ENCODE measurements at regions not wholly inside any gene's neighbourhood (a gene's known extent, or its start where the extent isn't known, plus 50 kb on each side); places are given as distances from the start of the nearest gene placed in this dataset.

DNA sequence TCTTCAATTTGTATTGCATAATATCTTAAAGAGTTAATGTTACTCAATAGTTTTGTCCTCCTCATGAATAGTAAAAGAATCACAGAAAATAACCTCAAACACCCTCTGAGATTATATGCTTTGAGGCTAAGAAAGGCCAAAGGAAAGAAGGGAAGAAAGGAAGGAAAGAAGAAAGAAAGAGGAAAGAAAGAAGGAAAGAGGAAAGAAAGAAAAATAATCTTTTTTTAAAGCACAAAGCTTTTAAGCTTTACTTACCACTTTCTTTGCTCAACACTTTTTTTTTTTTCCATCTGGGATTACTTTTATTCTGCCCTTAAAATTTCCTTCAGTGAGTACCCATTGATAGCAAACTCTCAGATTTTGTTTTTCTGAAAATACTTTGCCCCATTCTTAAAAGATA is 369.1 kb downstream of the FGF9 start:
- H2AK5ac ChIP-seq (ENCODE audit: low read depth, low read length): no peak overlapping the region
- H3K36me3 ChIP-seq (ENCODE audit: control insufficient read depth, insufficient read depth, low read length): no peaks in the 10 kb centered on the region
- no peak overlapping the region for H3K23ac ChIP-seq (ENCODE audit: low read depth, low read length)
- no peak overlapping the region for H3K18ac ChIP-seq (ENCODE audit: low read depth, low read length)
- no peaks in the 10 kb centered on the region for H3K4me1 ChIP-seq (ENCODE audit: control insufficient read depth, insufficient read depth, low read length)
- H4K5ac ChIP-seq (ENCODE audit: low read depth, low read length): no peak overlapping the region
- dilution Hi-C loops (cut with HindIII; ENCODE audit: low sequenced_read_pairs, unreplicated experiment): no loop called here
- H2AFZ ChIP-seq (replicated peaks; ENCODE audit: low read length, poor library complexity): no peak overlapping the region
- no peak overlapping the region for H2AK9ac ChIP-seq (replicated peaks; ENCODE audit: low read depth, low read length, poor library complexity)
- POLR2A ChIA-PET (ENCODE audit: unreplicated experiment): no interaction called here
- no peaks in the 10 kb centered on the region for H3K79me1 ChIP-seq (ENCODE audit: low read depth in 1 of 2, low read length in 2 of 2)
- H3K4me3 ChIP-seq (ENCODE audit: insufficient read depth, low read depth, low read length): no peak overlapping the region
- no peak for ATAC-seq (ENCODE audit: low read depth)
- no peak overlapping the region for H2BK15ac ChIP-seq (ENCODE audit: low read depth, low read length)
- H4K91ac ChIP-seq (ENCODE audit: insufficient read depth, low read depth, low read length): no peak overlapping the region
- H3K14ac ChIP-seq (replicated peaks; ENCODE audit: low read depth, low read length): no peak overlapping the region
- H2BK120ac ChIP-seq (ENCODE audit: low read depth, low read length): no peak overlapping the region
- no peak overlapping the region for H3K27ac ChIP-seq (ENCODE audit: insufficient read depth, low read length)
- no peak overlapping the region for H4K8ac ChIP-seq (ENCODE audit: low read depth in 2 of 2, low read length in 2 of 2)
- no peaks in the 10 kb centered on the region for H3K9me1 ChIP-seq (ENCODE audit: insufficient read depth, low read length)
- H3K9ac ChIP-seq (ENCODE audit: low read depth, low read length): no peak overlapping the region
- TF ChIP-seq NFE2L2 (IDR thresholded peaks at IDR 0.05; ENCODE audit: low read depth, low read length): no peak
- TF ChIP-seq CTCF (conservative IDR thresholded peaks at IDR 0.05; ENCODE audit: low read depth, low read length): no peak
- TF ChIP-seq CEBPB (IDR thresholded peaks at IDR 0.05; ENCODE audit: low read depth, low read length): peak; percentile 32; the same call in 1 of the 2 replicates
- TF ChIP-seq RCOR1 (IDR thresholded peaks at IDR 0.05; ENCODE audit: insufficient replicate concordance, low read length): no peak
- no peak for TF ChIP-seq RFX5 (IDR thresholded peaks at IDR 0.05; ENCODE audit: low read depth, low read length)
- H2BK20ac ChIP-seq (ENCODE audit: low read depth, low read length): no peak overlapping the region
- H3K9me3 ChIP-seq (ENCODE audit: control insufficient read depth, insufficient read depth, low read length): peaks cover 3% of the 10 kb centered on the region; the same call in 1 of the 2 replicates
- H4K20me1 ChIP-seq (ENCODE audit: insufficient read depth, low read length): no peaks in the 10 kb centered on the region
- H3K4ac ChIP-seq (ENCODE audit: low read depth, low read length): no peak overlapping the region
- intact Hi-C loops (cut with micrococcal nuclease): no loop called here
- no TSS peak for BruUV-seq (replicated peaks)
- H3K27me3 ChIP-seq (ENCODE audit: control insufficient read depth, insufficient read depth, low read length): peaks cover 2% of the 10 kb centered on the region; the same call in 1 of the 2 replicates
- CTCF ChIA-PET: no interaction called here
- no peak for DNase-seq
- no peak overlapping the region for H3K4me2 ChIP-seq (ENCODE audit: low read depth, low read length)
- in situ Hi-C loops (cut with MboI; ENCODE audit: low sequenced_read_pairs): no loop called here
- H3K56ac ChIP-seq (ENCODE audit: extremely low read depth, insufficient read depth, low read length): no peak overlapping the region
- H2BK5ac ChIP-seq (ENCODE audit: low read depth, low read length, poor library complexity, severe bottlenecking): no peak overlapping the region
